Esophagus (tissue), 2 donors: ENCODE measurements at regions not wholly inside any gene's neighbourhood (a gene's known extent, or its start where the extent isn't known, plus 50 kb on each side); places are given as distances from the start of the nearest gene placed in this dataset.

Experiments
- H3K27ac ChIP-seq, 2 donors: one replicate each; pipeline ENCODE4 v1.5.1; 2013; ENCODE audit warnings: low read depth in 2 of 2, mild to moderate bottlenecking in 2 of 2, inconsistent platforms in 1 of 2, low read length in 1 of 2, moderate library complexity in 1 of 2
- H3K27me3 ChIP-seq, 2 donors: one replicate each; pipeline ENCODE4 v1.6.1; 2013; ENCODE audit warnings: low read length in 2 of 2, control low read depth in 1 of 2, mild to moderate bottlenecking in 1 of 2; ENCODE audit not compliant: insufficient read depth in 2 of 2, control insufficient read depth in 1 of 2
- H3K36me3 ChIP-seq, 2 donors: one replicate each; pipeline ENCODE4 v1.6.1; 2013; ENCODE audit warnings: low read length in 1 of 2; ENCODE audit not compliant: control insufficient read depth in 2 of 2, insufficient read depth in 2 of 2
- H3K4me1 ChIP-seq, 2 donors: one replicate each; pipeline ENCODE4 v1.6.1; 2013; ENCODE audit warnings: low read length in 1 of 2; ENCODE audit not compliant: control insufficient read depth in 2 of 2, insufficient read depth in 2 of 2
- H3K4me3 ChIP-seq, 2 donors: one replicate each; pipeline ENCODE4 v1.5.1; 2013; ENCODE audit warnings: low read length in 2 of 2, mild to moderate bottlenecking in 2 of 2, low read depth in 1 of 2, moderate library complexity in 1 of 2
- H3K9me3 ChIP-seq, 2 donors: one replicate each; pipeline ENCODE4 v1.6.1; 2013; ENCODE audit warnings: mild to moderate bottlenecking in 2 of 2, low read depth in 1 of 2, low read length in 1 of 2, moderate library complexity in 1 of 2; ENCODE audit not compliant: control insufficient read depth in 2 of 2, insufficient read depth in 1 of 2
- WGBS, 2 donors: extraction: QIAGEN DNeasy Blood & Tissue Kit; methylation state at CpG; one replicate each; pipeline ENCODE4 v1.1.7; 2013; 5-methylcytosine and 5-hydroxymethylcytosine counted together
- donor health status: healthy with polysubstance abuse.
- donor health status: Bipolar disorder and iron deficiency.

DNA sequence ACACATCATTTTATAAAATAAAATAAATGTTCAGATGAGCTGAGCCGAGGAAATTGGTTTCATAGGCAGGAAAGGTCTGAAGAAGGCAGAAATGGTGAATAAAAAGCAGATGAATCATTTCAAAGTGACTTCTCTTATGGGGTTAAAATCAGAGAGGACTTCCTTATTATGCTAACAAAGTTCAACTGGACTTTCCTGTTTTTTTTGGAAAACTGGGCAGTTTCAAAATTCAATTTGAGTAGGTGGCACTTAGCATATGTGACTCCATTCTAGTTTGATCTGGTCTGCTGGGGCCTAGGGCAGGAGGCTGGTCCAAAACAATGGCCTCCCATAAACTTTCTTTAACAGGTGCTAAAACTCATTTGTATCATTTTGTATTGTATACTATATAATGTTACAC lies 1794.9 kb upstream of the TENM3 start:
- 53 to 68% methylated on average over 1 of the region's 1 CpG for WGBS, 2 donors
- Histone ChIP-seq H3K4me1 (no peaks in the 10 kb centered on the region), H3K36me3 (no peaks in the 10 kb centered on the region), H3K4me3 (no peak overlapping the region), H3K27me3 (no peaks in the 10 kb centered on the region), H3K9me3 (no peaks in the 10 kb centered on the region), H3K27ac (no peak overlapping the region)

DNA sequence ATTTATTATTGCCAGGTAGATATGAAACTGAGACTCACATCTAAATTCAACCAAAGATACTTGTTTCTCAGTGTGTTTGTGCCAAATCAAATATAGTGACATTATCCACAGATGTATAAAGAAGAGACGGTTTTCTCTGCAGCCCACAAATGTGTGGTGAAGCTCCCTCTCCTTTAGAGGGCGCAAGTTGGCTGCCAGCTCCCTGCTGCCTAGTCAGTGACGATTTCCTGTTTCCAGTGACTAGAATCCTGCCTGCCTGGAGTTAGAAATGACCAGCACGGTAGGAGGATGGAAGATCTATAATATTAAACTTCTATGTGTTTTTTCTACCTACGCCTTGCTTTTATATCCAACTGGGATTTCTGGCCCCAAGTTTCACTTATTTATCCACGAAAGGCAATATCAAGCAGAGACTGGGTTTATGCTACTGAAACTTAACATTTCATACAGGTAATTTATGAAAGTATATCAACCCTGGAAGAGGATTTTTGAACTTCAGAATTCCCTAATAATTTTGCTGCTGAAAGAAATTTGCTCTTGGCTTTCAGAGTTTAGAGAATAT lies 1793.7 kb upstream of the TENM3 start:
- Histone ChIP-seq H3K4me1 (no peaks in the 10 kb centered on the region), H3K36me3 (no peaks in the 10 kb centered on the region), H3K9me3 (no peaks in the 10 kb centered on the region), H3K27me3 (no peaks in the 10 kb centered on the region), H3K4me3 (no peak overlapping the region), H3K27ac (no peak overlapping the region)
- WGBS, 2 donors = 42% methylated on average over 6 of the region's 6 CpGs

DNA sequence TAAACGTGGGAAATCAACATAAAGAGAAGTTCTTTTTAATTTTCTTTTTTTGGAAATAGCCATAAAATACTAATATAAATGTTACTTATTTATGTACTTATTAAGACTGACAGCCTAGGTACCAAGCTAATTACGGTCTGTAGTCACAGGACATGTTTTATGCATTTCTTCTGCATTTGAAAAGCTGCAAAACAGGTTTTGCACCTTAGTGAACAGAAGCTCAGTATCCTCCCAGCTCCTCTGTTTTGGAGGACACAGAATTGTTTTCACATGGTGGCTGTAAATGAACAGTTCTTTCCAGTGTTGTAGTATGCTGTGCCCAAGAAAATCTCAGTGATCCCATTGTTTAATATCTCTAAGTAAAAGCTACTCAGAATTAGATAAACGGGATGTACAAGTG lies 1788.0 kb upstream of the TENM3 start:
- H3K4me3 ChIP-seq = no peak overlapping the region
- 38 to 47% methylated on average over 3 of the region's 3 CpGs for WGBS, 2 donors
- no peaks in the 10 kb centered on the region for H3K36me3 ChIP-seq
- H3K4me1 ChIP-seq = no peaks in the 10 kb centered on the region
- H3K27me3 ChIP-seq = no peaks in the 10 kb centered on the region
- no peaks in the 10 kb centered on the region for H3K9me3 ChIP-seq
- no peak overlapping the region for H3K27ac ChIP-seq

DNA sequence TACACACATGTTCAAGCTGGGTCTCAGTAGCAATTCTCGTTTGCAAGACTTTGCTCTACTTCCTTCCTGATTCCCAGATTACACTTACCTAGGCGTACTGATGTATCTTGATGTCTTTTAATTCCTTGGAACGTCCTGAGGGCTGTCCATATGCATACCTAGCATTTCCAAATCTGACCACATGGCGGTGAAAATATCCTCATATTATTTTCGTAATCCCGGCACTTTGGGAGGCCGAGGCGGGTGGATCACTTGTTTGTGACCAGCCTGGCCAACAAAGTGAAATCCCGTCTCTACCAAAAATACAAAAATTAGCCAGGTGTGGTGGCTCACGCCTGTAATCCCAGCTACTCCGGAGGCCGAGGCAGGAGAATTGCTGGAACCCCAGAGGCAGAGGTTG lies 1786.3 kb upstream of the TENM3 start:
- WGBS, 2 donors = 88 to 90% methylated on average over 12 of the region's 12 CpGs
- no peaks in the 10 kb centered on the region for H3K27me3 ChIP-seq
- H3K4me1 ChIP-seq = no peaks in the 10 kb centered on the region
- H3K36me3 ChIP-seq = no peaks in the 10 kb centered on the region
- no peak overlapping the region for H3K4me3 ChIP-seq
- H3K27ac ChIP-seq = no peak overlapping the region
- H3K9me3 ChIP-seq = no peaks in the 10 kb centered on the region

DNA sequence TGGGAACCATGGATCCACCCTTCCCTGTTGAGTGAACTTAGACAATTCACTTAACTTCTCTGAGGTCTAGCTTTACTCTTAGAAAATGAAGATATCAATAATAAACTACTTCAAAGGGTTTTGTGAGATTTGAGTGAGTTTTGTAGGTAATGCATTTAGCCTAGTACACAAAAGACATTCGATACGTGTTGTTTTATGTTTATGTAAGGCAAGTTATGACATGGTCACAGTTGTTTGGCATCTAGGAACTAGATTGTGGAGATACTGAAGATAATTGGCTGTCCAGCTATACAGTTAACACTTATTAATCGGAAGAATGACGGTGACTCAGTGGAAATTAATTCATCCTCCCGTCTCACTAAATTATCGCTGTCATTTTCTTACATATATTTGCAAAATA lies 1781.1 kb upstream of the TENM3 start:
- no peak overlapping the region for H3K27ac ChIP-seq
- no peaks in the 10 kb centered on the region for H3K4me1 ChIP-seq
- H3K36me3 ChIP-seq = no peaks in the 10 kb centered on the region
- no peaks in the 10 kb centered on the region for H3K9me3 ChIP-seq
- 79 to 85% methylated on average over 6 of the region's 6 CpGs for WGBS, 2 donors
- no peaks in the 10 kb centered on the region for H3K27me3 ChIP-seq
- no peak overlapping the region for H3K4me3 ChIP-seq

DNA sequence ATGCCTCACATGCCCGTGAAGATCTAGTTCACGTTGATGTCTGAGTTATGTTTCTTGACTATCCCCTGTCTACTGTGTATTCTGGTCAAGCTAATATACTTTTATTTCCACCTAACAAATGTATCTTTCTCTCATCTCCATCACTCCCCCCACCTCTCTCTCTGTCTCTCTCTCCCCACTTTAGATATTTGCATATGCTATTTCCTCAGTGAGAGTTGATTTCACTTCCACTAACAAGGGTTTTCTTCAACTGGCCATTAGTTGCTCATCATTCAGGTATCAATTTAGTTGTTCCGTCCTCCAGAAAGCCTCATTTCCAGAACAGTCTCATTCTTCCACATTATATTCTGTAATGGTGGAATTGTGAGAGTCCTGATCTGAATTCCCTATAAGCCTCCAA lies 1777.8 kb upstream of the TENM3 start:
- Histone ChIP-seq H3K4me1 (no peaks in the 10 kb centered on the region), H3K27ac (no peak overlapping the region), H3K27me3 (no peaks in the 10 kb centered on the region), H3K36me3 (no peaks in the 10 kb centered on the region), H3K4me3 (no peak overlapping the region), H3K9me3 (peaks cover 0 to 3% of the 10 kb centered on the region in 2 donors)
- WGBS, 2 donors = 86 to 87% methylated on average over 3 of the region's 3 CpGs

DNA sequence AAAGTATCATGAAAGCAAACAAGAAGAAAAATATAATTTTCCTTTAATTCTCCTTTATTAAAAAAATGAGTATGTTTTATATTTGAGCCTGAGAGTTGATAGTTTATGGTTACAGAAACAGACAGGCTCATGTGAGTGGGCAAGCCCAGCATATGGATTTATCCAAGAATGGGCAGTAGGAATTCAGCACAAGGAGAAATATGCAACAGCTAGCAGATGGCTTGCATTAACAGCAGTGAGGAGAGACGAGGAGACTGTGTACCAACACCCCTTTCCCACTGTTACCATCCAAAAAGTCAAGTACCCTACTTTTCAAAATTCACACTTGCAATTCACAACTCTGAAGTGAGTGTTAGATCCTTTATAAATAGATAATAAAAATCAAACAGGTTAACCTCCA lies 1760.2 kb upstream of the TENM3 start:
- no peaks in the 10 kb centered on the region for H3K9me3 ChIP-seq
- no peak overlapping the region for H3K27ac ChIP-seq
- no peak overlapping the region for H3K4me3 ChIP-seq
- WGBS, 2 donors = 15 to 16% methylated on average over 1 of the region's 1 CpG
- H3K36me3 ChIP-seq = no peaks in the 10 kb centered on the region
- H3K4me1 ChIP-seq = no peaks in the 10 kb centered on the region
- no peaks in the 10 kb centered on the region for H3K27me3 ChIP-seq

DNA sequence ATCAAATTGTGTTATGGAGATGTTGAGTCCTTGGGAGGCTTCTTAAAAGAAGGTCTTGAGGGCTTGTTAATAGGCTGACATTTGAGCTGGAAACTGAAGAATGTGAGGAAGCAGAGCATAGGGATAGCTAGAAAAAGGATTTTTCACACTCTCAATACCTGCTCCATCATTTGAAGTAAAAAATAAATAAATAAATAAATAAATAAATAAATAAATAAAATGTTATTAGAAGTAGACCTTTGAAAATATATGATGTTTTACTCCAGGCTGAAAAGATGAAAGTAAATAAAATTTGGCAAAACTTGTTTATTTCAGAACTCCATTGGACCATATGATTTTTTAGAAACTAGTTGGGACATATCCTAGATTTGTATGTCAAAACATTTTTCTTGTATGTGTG lies 1757.8 kb upstream of the TENM3 start:
- no peaks in the 10 kb centered on the region for H3K4me1 ChIP-seq
- no peaks in the 10 kb centered on the region for H3K36me3 ChIP-seq
- H3K27ac ChIP-seq = no peak overlapping the region
- no peaks in the 10 kb centered on the region for H3K27me3 ChIP-seq
- H3K4me3 ChIP-seq = no peak overlapping the region
- H3K9me3 ChIP-seq = no peaks in the 10 kb centered on the region

DNA sequence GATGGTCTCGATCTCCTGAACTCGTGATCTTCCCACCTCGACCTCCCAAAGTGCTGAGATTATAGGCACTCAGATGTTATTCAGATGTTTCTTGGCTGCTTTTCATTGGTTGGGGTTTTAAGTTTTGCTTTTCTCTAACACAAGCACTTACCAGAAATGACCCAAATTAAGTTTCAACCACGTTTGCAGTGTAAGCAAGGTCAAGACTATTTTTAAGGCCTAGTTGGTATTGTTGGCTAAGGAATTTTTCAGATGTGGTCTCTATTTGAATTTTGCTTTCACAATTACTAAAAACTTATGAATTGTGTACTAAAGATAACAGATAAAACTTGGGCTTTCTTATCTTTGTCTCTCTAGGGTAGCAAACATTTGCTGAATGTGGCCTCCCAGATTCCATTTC lies 1756.9 kb upstream of the TENM3 start:
- WGBS, 2 donors = 78% methylated on average over 4 of the region's 4 CpGs
- Histone ChIP-seq H3K27ac (no peak overlapping the region), H3K27me3 (no peaks in the 10 kb centered on the region), H3K4me3 (no peak overlapping the region), H3K36me3 (no peaks in the 10 kb centered on the region), H3K9me3 (no peaks in the 10 kb centered on the region), H3K4me1 (no peaks in the 10 kb centered on the region)

DNA sequence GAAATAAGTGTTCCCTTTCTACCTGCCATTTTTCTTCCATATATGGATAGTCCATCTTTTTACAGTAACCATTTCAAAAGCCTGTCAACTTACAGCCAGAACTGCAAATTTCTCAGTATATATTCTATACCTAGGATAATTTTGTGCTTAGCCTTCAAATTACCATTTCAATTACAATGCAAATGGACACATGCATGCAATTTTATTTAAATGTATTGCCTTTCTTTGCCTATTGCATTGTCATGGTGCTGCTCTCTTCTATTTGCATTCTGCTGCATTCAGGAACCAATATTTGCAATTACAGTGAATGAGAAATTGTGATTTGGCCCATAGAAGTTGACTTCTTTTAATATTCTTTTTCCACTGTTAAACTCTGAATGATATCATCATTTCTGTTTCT lies 1753.4 kb upstream of the TENM3 start:
- H3K36me3 ChIP-seq = no peaks in the 10 kb centered on the region
- no peak overlapping the region for H3K4me3 ChIP-seq
- no peaks in the 10 kb centered on the region for H3K27me3 ChIP-seq
- H3K27ac ChIP-seq = no peak overlapping the region
- H3K4me1 ChIP-seq = no peaks in the 10 kb centered on the region
- H3K9me3 ChIP-seq = no peaks in the 10 kb centered on the region
